ENCODE measurements at regions not wholly inside any gene's neighbourhood (a gene's known extent, or its start where the extent isn't known, plus 50 kb on each side); places are given as distances from the start of the nearest gene placed in this dataset.
"Not testable (repeated sequence)": the region's sequence is repeated elsewhere in the genome, so short reads cannot be mapped to it uniquely, and the experiment has no call there.

- H3K4me3 ChIP-seq (ENCODE audit: low read length in 2 of 2) = no peak overlapping the region
- H3K36me3 ChIP-seq (ENCODE audit: control insufficient read depth in 1 of 2, insufficient read depth in 2 of 2, low read length in 1 of 2) = no peaks in the 10 kb centered on the region
- 97% methylated on average over 1 of the region's 1 CpG for WGBS, 2 donors
- no peaks in the 10 kb centered on the region for H3K27me3 ChIP-seq (ENCODE audit: control insufficient read depth in 1 of 2, insufficient read depth in 2 of 2, low read length in 1 of 2)
- peaks cover 0 to 2% of the 10 kb centered on the region in 2 donors for H3K4me1 ChIP-seq (ENCODE audit: control insufficient read depth in 1 of 2, insufficient read depth in 2 of 2, low read length in 2 of 2)
- H3K27ac ChIP-seq (ENCODE audit: low read depth in 1 of 2, low read length in 2 of 2) = no peak overlapping the region
- intact Hi-C loops (cut with DNase I) = no loop called here
- DNase-seq = no peak
- no peaks in the 10 kb centered on the region for H3K9me3 ChIP-seq (ENCODE audit: control insufficient read depth, low read length)
- ATAC-seq (ENCODE audit: low FRiP score) = no peak
These were observed 671.8 kb upstream of the GJE1 start for GRCh38 chr6:141460743-141461484.

GRCh38 chr6:141460245-141460644 is 672.5 kb upstream of the GJE1 start:
- H3K27me3 ChIP-seq (ENCODE audit: control insufficient read depth in 1 of 2, insufficient read depth in 2 of 2, low read length in 1 of 2); H3K9me3 ChIP-seq (ENCODE audit: control insufficient read depth, low read length); H3K4me1 ChIP-seq (ENCODE audit: control insufficient read depth in 1 of 2, insufficient read depth in 2 of 2, low read length in 2 of 2); intact Hi-C loops (cut with DNase I); DNase-seq; H3K36me3 ChIP-seq (ENCODE audit: control insufficient read depth in 1 of 2, insufficient read depth in 2 of 2, low read length in 1 of 2); H3K4me3 ChIP-seq (ENCODE audit: low read length in 2 of 2); H3K27ac ChIP-seq (ENCODE audit: low read depth in 1 of 2, low read length in 2 of 2); ATAC-seq (ENCODE audit: low FRiP score): not testable (repeated sequence)
- 89% methylated on average over 5 of the region's 5 CpGs for WGBS, 2 donors

- intact Hi-C loops (cut with DNase I); H3K27me3 ChIP-seq (ENCODE audit: control insufficient read depth in 1 of 2, insufficient read depth in 2 of 2, low read length in 1 of 2); DNase-seq; H3K36me3 ChIP-seq (ENCODE audit: control insufficient read depth in 1 of 2, insufficient read depth in 2 of 2, low read length in 1 of 2); H3K9me3 ChIP-seq (ENCODE audit: control insufficient read depth, low read length); H3K4me1 ChIP-seq (ENCODE audit: control insufficient read depth in 1 of 2, insufficient read depth in 2 of 2, low read length in 2 of 2); H3K27ac ChIP-seq (ENCODE audit: low read depth in 1 of 2, low read length in 2 of 2); ATAC-seq (ENCODE audit: low FRiP score); H3K4me3 ChIP-seq (ENCODE audit: low read length in 2 of 2): not testable (repeated sequence)
- 94 to 97% methylated on average over 5 of the region's 5 CpGs for WGBS, 2 donors
These were observed 674.7 kb upstream of the GJE1 start for GRCh38 chr6:141457984-141458383.

GRCh38 chr6:141452354-141452686 is 680.4 kb upstream of the GJE1 start:
- H3K36me3 ChIP-seq (ENCODE audit: control insufficient read depth in 1 of 2, insufficient read depth in 2 of 2, low read length in 1 of 2) = no peaks in the 10 kb centered on the region
- intact Hi-C loops (cut with DNase I) = no loop called here
- DNase-seq (no peak), ATAC-seq (ENCODE audit: low FRiP score) (no peak)
- no peaks in the 10 kb centered on the region for H3K4me1 ChIP-seq (ENCODE audit: control insufficient read depth in 1 of 2, insufficient read depth in 2 of 2, low read length in 2 of 2)
- no peak overlapping the region for H3K27ac ChIP-seq (ENCODE audit: low read depth in 1 of 2, low read length in 2 of 2)
- no peak overlapping the region for H3K4me3 ChIP-seq (ENCODE audit: low read length in 2 of 2)
- no peaks in the 10 kb centered on the region for H3K9me3 ChIP-seq (ENCODE audit: control insufficient read depth, low read length)
- H3K27me3 ChIP-seq (ENCODE audit: control insufficient read depth in 1 of 2, insufficient read depth in 2 of 2, low read length in 1 of 2) = no peaks in the 10 kb centered on the region

- Histone ChIP-seq H3K4me3 (ENCODE audit: low read length in 2 of 2) (no peak overlapping the region), H3K27ac (ENCODE audit: low read depth in 1 of 2, low read length in 2 of 2) (no peak overlapping the region), H3K4me1 (ENCODE audit: control insufficient read depth in 1 of 2, insufficient read depth in 2 of 2, low read length in 2 of 2) (no peaks in the 10 kb centered on the region), H3K36me3 (ENCODE audit: control insufficient read depth in 1 of 2, insufficient read depth in 2 of 2, low read length in 1 of 2) (no peaks in the 10 kb centered on the region), H3K9me3 (ENCODE audit: control insufficient read depth, low read length) (no peaks in the 10 kb centered on the region), H3K27me3 (ENCODE audit: control insufficient read depth in 1 of 2, insufficient read depth in 2 of 2, low read length in 1 of 2) (no peaks in the 10 kb centered on the region)
- 65 to 91% methylated on average over 1 of the region's 1 CpG for WGBS, 2 donors
- DNase-seq (no peak), ATAC-seq (ENCODE audit: low FRiP score) (no peak)
- intact Hi-C loops (cut with DNase I) = no loop called here
These were observed 681.0 kb upstream of the GJE1 start for GRCh38 chr6:141451511-141452353.

- no peak for ATAC-seq (ENCODE audit: low FRiP score)
These were observed 681.6 kb upstream of the GJE1 start for GRCh38 chr6:141451181-141451510.

GRCh38 chr6:141445928-141446628 is 686.6 kb upstream of the GJE1 start:
- ATAC-seq (ENCODE audit: low FRiP score) (no peak), DNase-seq (no peak)
- Histone ChIP-seq H3K9me3 (ENCODE audit: control insufficient read depth, low read length) (no peaks in the 10 kb centered on the region), H3K27ac (ENCODE audit: low read depth in 1 of 2, low read length in 2 of 2) (no peak overlapping the region), H3K36me3 (ENCODE audit: control insufficient read depth in 1 of 2, insufficient read depth in 2 of 2, low read length in 1 of 2) (no peaks in the 10 kb centered on the region), H3K4me1 (ENCODE audit: control insufficient read depth in 1 of 2, insufficient read depth in 2 of 2, low read length in 2 of 2) (no peaks in the 10 kb centered on the region), H3K27me3 (ENCODE audit: control insufficient read depth in 1 of 2, insufficient read depth in 2 of 2, low read length in 1 of 2) (no peaks in the 10 kb centered on the region), H3K4me3 (ENCODE audit: low read length in 2 of 2) (no peak overlapping the region)
- WGBS, 2 donors = 85 to 88% methylated on average over 3 of the region's 3 CpGs
- intact Hi-C loops (cut with DNase I) = no loop called here

More at GRCh38 chr6:141451181-141451510, 681.6 kb upstream of the GJE1 start:
- H3K9me3 ChIP-seq (ENCODE audit: control insufficient read depth, low read length) = no peaks in the 10 kb centered on the region
- H3K4me3 ChIP-seq (ENCODE audit: low read length in 2 of 2) = no peak overlapping the region
- H3K27ac ChIP-seq (ENCODE audit: low read depth in 1 of 2, low read length in 2 of 2) = no peak overlapping the region
- H3K36me3 ChIP-seq (ENCODE audit: control insufficient read depth in 1 of 2, insufficient read depth in 2 of 2, low read length in 1 of 2) = no peaks in the 10 kb centered on the region
- no peak for DNase-seq
- H3K4me1 ChIP-seq (ENCODE audit: control insufficient read depth in 1 of 2, insufficient read depth in 2 of 2, low read length in 2 of 2) = no peaks in the 10 kb centered on the region
- no peaks in the 10 kb centered on the region for H3K27me3 ChIP-seq (ENCODE audit: control insufficient read depth in 1 of 2, insufficient read depth in 2 of 2, low read length in 1 of 2)
- intact Hi-C loops (cut with DNase I) = no loop called here

GRCh38 chr6:141443668-141444289 is 688.9 kb upstream of the GJE1 start:
- WGBS, 2 donors = 93 to 94% methylated on average over 1 of the region's 1 CpG
- no peak for DNase-seq
- H3K27me3 ChIP-seq (ENCODE audit: control insufficient read depth in 1 of 2, insufficient read depth in 2 of 2, low read length in 1 of 2) = no peaks in the 10 kb centered on the region
- intact Hi-C loops (cut with DNase I) = no loop called here
- H3K36me3 ChIP-seq (ENCODE audit: control insufficient read depth in 1 of 2, insufficient read depth in 2 of 2, low read length in 1 of 2) = no peaks in the 10 kb centered on the region
- ATAC-seq (ENCODE audit: low FRiP score) = no peak
- H3K4me3 ChIP-seq (ENCODE audit: low read length in 2 of 2) = no peak overlapping the region
- H3K9me3 ChIP-seq (ENCODE audit: control insufficient read depth, low read length) = no peaks in the 10 kb centered on the region
- H3K27ac ChIP-seq (ENCODE audit: low read depth in 1 of 2, low read length in 2 of 2) = no peak overlapping the region
- no peaks in the 10 kb centered on the region for H3K4me1 ChIP-seq (ENCODE audit: control insufficient read depth in 1 of 2, insufficient read depth in 2 of 2, low read length in 2 of 2)
